ENCODE measurements at regions not wholly inside any gene's neighbourhood (a gene's known extent, or its start where the extent isn't known, plus 50 kb on each side); places are given as distances from the start of the nearest gene placed in this dataset.

GRCh38 chr1:5231541-5232315 lies 577.3 kb downstream of the AJAP1 start:
- DNase-seq (ENCODE audit: low spot score), result no peak

GRCh38 chr1:5227114-5227513 lies 572.7 kb downstream of the AJAP1 start:
- DNase-seq (ENCODE audit: low spot score), result no peak

GRCh38 chr1:5225707-5226704 lies 571.6 kb downstream of the AJAP1 start:
- DNase-seq (ENCODE audit: low spot score), result no peak

- no peak for DNase-seq (ENCODE audit: low spot score)
These were observed 568.8 kb downstream of the AJAP1 start for GRCh38 chr1:5223206-5223605.

- DNase-seq (ENCODE audit: low spot score), result no peak
These were observed 568.2 kb downstream of the AJAP1 start for GRCh38 chr1:5222626-5223025.

- DNase-seq (ENCODE audit: low spot score), result no peak
These were observed 567.0 kb downstream of the AJAP1 start for GRCh38 chr1:5221451-5221850.

- no peak for DNase-seq (ENCODE audit: low spot score)
These were observed 566.4 kb downstream of the AJAP1 start for GRCh38 chr1:5220821-5221220.

GRCh38 chr1:5220421-5220820 lies 566.0 kb downstream of the AJAP1 start:
- no peak for DNase-seq (ENCODE audit: low spot score)

- no peak for DNase-seq (ENCODE audit: low spot score)
These were observed 545.6 kb downstream of the AJAP1 start for GRCh38 chr1:5200006-5200405.

GRCh38 chr1:5198328-5198727 lies 543.9 kb downstream of the AJAP1 start:
- no peak for DNase-seq (ENCODE audit: low spot score)

- no peak for DNase-seq (ENCODE audit: low spot score)
These were observed 537.1 kb downstream of the AJAP1 start for GRCh38 chr1:5191470-5191869.

- DNase-seq (ENCODE audit: low spot score), result no peak
These were observed 535.0 kb downstream of the AJAP1 start for GRCh38 chr1:5189384-5189783.

- DNase-seq (ENCODE audit: low spot score), result no peak
These were observed 511.4 kb downstream of the AJAP1 start for GRCh38 chr1:5165762-5166161.

GRCh38 chr1:5164158-5164557 lies 509.7 kb downstream of the AJAP1 start:
- no peak for DNase-seq (ENCODE audit: low spot score)

GRCh38 chr1:5161372-5161771 lies 507.0 kb downstream of the AJAP1 start:
- no peak for DNase-seq (ENCODE audit: low spot score)

GRCh38 chr1:5157175-5157574 lies 502.8 kb downstream of the AJAP1 start:
- no peak for DNase-seq (ENCODE audit: low spot score)

GRCh38 chr1:5156416-5157120 lies 502.2 kb downstream of the AJAP1 start:
- no peak for DNase-seq (ENCODE audit: low spot score)

- DNase-seq (ENCODE audit: low spot score), result no peak
These were observed 497.1 kb downstream of the AJAP1 start for GRCh38 chr1:5151511-5151910.

GRCh38 chr1:5150191-5150590 lies 495.8 kb downstream of the AJAP1 start:
- no peak for DNase-seq (ENCODE audit: low spot score)

- no peak for DNase-seq (ENCODE audit: low spot score)
These were observed 493.4 kb downstream of the AJAP1 start for GRCh38 chr1:5147806-5148205.

- DNase-seq (ENCODE audit: low spot score), result peak; percentile 38
These were observed 488.0 kb downstream of the AJAP1 start for GRCh38 chr1:5142389-5142788.

- DNase-seq (ENCODE audit: low spot score), result no peak
These were observed 487.3 kb downstream of the AJAP1 start for GRCh38 chr1:5141750-5142149.

Measured in activated CD4-positive, alpha-beta T cell treated with anti-CD3 and anti-CD28 coated beads, Interleukin-2, Interleukin-4, amounts not matched to agents 100 ng/mL and 50 ng/mL, durations not matched to agents 16 hours and 8 hours (primary cell).